ENCODE measurements at regions not wholly inside any gene's neighbourhood (a gene's known extent, or its start where the extent isn't known, plus 50 kb on each side); places are given as distances from the start of the nearest gene placed in this dataset.

DNA sequence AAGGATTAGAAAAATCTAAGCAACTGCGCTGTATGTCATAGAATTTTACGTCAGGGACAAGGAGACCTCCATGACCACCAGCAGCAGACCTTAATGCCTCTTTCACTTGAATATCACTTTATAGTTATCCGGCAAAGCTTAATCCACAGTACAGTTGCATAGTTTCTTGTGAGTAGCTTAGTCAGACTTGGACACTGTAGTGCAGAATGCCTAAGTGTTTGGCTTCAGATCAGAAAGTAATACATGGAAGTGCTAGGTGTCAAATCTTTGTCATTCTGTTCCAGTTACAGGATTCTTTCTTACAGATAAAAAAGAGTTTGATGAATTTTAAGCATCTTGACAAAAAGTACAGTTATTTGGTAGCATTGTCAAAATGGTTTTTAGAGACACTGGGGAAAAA, 239.9 kb upstream of the PAPPA start:
- H3K9ac ChIP-seq (ENCODE audit: low read depth, low read length): no peak overlapping the region
- no peak overlapping the region for H3K27ac ChIP-seq (ENCODE audit: low read depth, low read length)
- no peaks in the 10 kb centered on the region for H3K27me3 ChIP-seq (ENCODE audit: control insufficient read depth, insufficient read depth, low read length)
- no peaks in the 10 kb centered on the region for H3K36me3 ChIP-seq (ENCODE audit: control insufficient read depth, insufficient read depth, low read length)
- H3K4me3 ChIP-seq (ENCODE audit: low read depth, low read length): no peak overlapping the region
- H3K9me3 ChIP-seq (ENCODE audit: control insufficient read depth, insufficient read depth, low read length): no peaks in the 10 kb centered on the region
- H3K4me1 ChIP-seq (ENCODE audit: control insufficient read depth, insufficient read depth, low read length): 0 out of 2 replicates have a peak, but pooled peaks cover 6% of the 10 kb centered on the region

GRCh38 chr9:115914291-115914690, 239.3 kb upstream of the PAPPA start:
- Histone ChIP-seq H3K36me3 (ENCODE audit: control insufficient read depth, insufficient read depth, low read length) (no peaks in the 10 kb centered on the region), H3K27me3 (ENCODE audit: control insufficient read depth, insufficient read depth, low read length) (no peaks in the 10 kb centered on the region), H3K4me3 (ENCODE audit: low read depth, low read length) (no peak overlapping the region), H3K27ac (ENCODE audit: low read depth, low read length) (no peak overlapping the region), H3K9ac (ENCODE audit: low read depth, low read length) (no peak overlapping the region), H3K4me1 (ENCODE audit: control insufficient read depth, insufficient read depth, low read length) (0 out of 2 replicates have a peak, but pooled peaks cover 6% of the 10 kb centered on the region), H3K9me3 (ENCODE audit: control insufficient read depth, insufficient read depth, low read length) (no peaks in the 10 kb centered on the region)

- Histone ChIP-seq H3K27me3 (ENCODE audit: control insufficient read depth, insufficient read depth, low read length) (no peaks in the 10 kb centered on the region), H3K9ac (ENCODE audit: low read depth, low read length) (no peak overlapping the region), H3K9me3 (ENCODE audit: control insufficient read depth, insufficient read depth, low read length) (no peaks in the 10 kb centered on the region), H3K36me3 (ENCODE audit: control insufficient read depth, insufficient read depth, low read length) (no peaks in the 10 kb centered on the region), H3K4me1 (ENCODE audit: control insufficient read depth, insufficient read depth, low read length) (no peaks in the 10 kb centered on the region), H3K4me3 (ENCODE audit: low read depth, low read length) (no peak overlapping the region), H3K27ac (ENCODE audit: low read depth, low read length) (no peak overlapping the region)
Observed at GRCh38 chr9:115921301-115921700, 232.3 kb upstream of the PAPPA start.

GRCh38 chr9:115922444-115922843, 231.1 kb upstream of the PAPPA start:
- Histone ChIP-seq H3K9me3 (ENCODE audit: control insufficient read depth, insufficient read depth, low read length) (no peaks in the 10 kb centered on the region), H3K27ac (ENCODE audit: low read depth, low read length) (no peak overlapping the region), H3K36me3 (ENCODE audit: control insufficient read depth, insufficient read depth, low read length) (no peaks in the 10 kb centered on the region), H3K4me1 (ENCODE audit: control insufficient read depth, insufficient read depth, low read length) (no peaks in the 10 kb centered on the region), H3K27me3 (ENCODE audit: control insufficient read depth, insufficient read depth, low read length) (no peaks in the 10 kb centered on the region), H3K4me3 (ENCODE audit: low read depth, low read length) (no peak overlapping the region), H3K9ac (ENCODE audit: low read depth, low read length) (no peak overlapping the region)

DNA sequence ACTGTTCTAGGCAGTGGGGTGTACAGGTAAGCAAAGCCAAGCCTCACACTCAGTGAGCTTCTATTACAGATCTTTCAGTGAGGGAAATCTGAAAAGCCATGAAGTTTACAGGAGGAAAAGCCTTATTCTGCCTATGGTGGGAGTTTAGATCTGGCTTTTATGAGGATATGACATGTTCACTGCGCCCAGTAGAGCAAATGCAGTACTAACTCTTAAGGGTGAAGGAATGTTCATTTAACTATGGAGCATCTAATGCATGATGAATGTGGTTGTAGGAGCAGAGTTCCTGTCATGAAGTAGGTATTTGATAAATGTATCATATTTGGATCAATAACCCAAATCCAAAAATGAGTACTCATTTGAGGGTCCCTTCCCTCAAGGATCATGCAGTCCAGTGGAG, 230.2 kb upstream of the PAPPA start:
- no peaks in the 10 kb centered on the region for H3K9me3 ChIP-seq (ENCODE audit: control insufficient read depth, insufficient read depth, low read length)
- H3K4me1 ChIP-seq (ENCODE audit: control insufficient read depth, insufficient read depth, low read length): no peaks in the 10 kb centered on the region
- H3K9ac ChIP-seq (ENCODE audit: low read depth, low read length): no peak overlapping the region
- no peak overlapping the region for H3K4me3 ChIP-seq (ENCODE audit: low read depth, low read length)
- no peak overlapping the region for H3K27ac ChIP-seq (ENCODE audit: low read depth, low read length)
- no peaks in the 10 kb centered on the region for H3K27me3 ChIP-seq (ENCODE audit: control insufficient read depth, insufficient read depth, low read length)
- H3K36me3 ChIP-seq (ENCODE audit: control insufficient read depth, insufficient read depth, low read length): no peaks in the 10 kb centered on the region

DNA sequence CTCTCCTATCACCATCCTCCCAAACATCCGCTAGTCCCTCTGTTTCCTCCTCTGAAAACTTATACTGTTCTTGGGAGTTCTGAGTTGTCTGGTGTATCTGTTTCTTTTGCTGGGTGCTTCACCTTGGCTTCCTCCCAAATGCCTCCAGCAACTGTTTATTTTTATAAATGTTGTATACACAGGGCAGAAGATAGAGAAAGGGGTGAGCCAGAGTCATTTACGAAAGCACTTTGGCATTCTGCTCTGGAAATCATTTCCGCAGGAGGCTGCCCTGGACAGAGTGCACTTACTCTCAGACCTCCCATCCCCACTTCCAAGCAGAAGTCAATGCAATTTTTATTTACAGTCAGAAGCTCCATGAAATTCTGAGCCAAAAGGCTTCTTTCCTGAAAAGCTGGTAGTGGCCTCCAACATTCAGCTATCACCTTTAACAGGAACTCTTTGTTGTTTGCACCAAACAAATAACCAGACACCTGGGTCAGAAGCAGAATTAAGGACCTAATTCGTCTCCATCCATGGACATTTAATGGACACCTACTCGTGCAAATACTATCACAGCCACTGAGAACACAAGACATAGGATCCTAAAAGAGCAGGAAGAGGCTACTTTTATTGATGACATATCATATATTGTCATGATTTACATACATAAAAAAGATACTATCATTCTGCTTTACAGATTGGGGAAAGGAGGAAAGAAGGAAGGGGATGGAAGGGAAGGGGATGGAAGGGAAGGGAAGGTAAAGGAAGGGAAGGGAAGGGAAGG, 229.5 kb upstream of the PAPPA start:
- no peaks in the 10 kb centered on the region for H3K9me3 ChIP-seq (ENCODE audit: control insufficient read depth, insufficient read depth, low read length)
- H3K9ac ChIP-seq (ENCODE audit: low read depth, low read length): no peak overlapping the region
- no peaks in the 10 kb centered on the region for H3K27me3 ChIP-seq (ENCODE audit: control insufficient read depth, insufficient read depth, low read length)
- no peak overlapping the region for H3K27ac ChIP-seq (ENCODE audit: low read depth, low read length)
- H3K4me1 ChIP-seq (ENCODE audit: control insufficient read depth, insufficient read depth, low read length): no peaks in the 10 kb centered on the region
- no peak overlapping the region for H3K4me3 ChIP-seq (ENCODE audit: low read depth, low read length)
- no peaks in the 10 kb centered on the region for H3K36me3 ChIP-seq (ENCODE audit: control insufficient read depth, insufficient read depth, low read length)

DNA sequence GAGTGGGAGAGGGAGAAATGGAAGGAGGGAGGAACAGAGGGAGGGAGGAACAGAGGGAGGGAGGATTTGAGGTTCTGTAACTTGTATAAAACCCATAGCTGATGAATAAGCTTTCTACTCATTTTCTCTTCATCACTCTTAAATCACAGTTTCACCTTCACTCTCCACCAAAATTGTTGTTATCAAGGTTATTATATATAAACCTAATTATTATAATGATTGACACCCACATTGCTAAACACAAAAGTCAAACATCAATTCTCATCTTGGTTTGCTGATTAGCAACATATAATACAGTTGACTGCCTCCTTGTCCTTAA, 229.0 kb upstream of the PAPPA start:
- Histone ChIP-seq H3K9me3 (ENCODE audit: control insufficient read depth, insufficient read depth, low read length) (no peaks in the 10 kb centered on the region), H3K27ac (ENCODE audit: low read depth, low read length) (no peak overlapping the region), H3K4me1 (ENCODE audit: control insufficient read depth, insufficient read depth, low read length) (no peaks in the 10 kb centered on the region), H3K4me3 (ENCODE audit: low read depth, low read length) (no peak overlapping the region), H3K27me3 (ENCODE audit: control insufficient read depth, insufficient read depth, low read length) (no peaks in the 10 kb centered on the region), H3K9ac (ENCODE audit: low read depth, low read length) (no peak overlapping the region), H3K36me3 (ENCODE audit: control insufficient read depth, insufficient read depth, low read length) (no peaks in the 10 kb centered on the region)

- Histone ChIP-seq H3K9me3 (ENCODE audit: control insufficient read depth, insufficient read depth, low read length) (no peaks in the 10 kb centered on the region), H3K27me3 (ENCODE audit: control insufficient read depth, insufficient read depth, low read length) (no peaks in the 10 kb centered on the region), H3K27ac (ENCODE audit: low read depth, low read length) (no peak overlapping the region), H3K9ac (ENCODE audit: low read depth, low read length) (no peak overlapping the region), H3K36me3 (ENCODE audit: control insufficient read depth, insufficient read depth, low read length) (no peaks in the 10 kb centered on the region), H3K4me1 (ENCODE audit: control insufficient read depth, insufficient read depth, low read length) (0 out of 2 replicates have a peak, but pooled peaks cover 2% of the 10 kb centered on the region), H3K4me3 (ENCODE audit: low read depth, low read length) (no peak overlapping the region)
Observed at GRCh38 chr9:115925424-115925823, 228.2 kb upstream of the PAPPA start.

GRCh38 chr9:115930472-115930871, 223.1 kb upstream of the PAPPA start:
- Histone ChIP-seq H3K9me3 (ENCODE audit: control insufficient read depth, insufficient read depth, low read length) (no peaks in the 10 kb centered on the region), H3K4me3 (ENCODE audit: low read depth, low read length) (no peak overlapping the region), H3K27me3 (ENCODE audit: control insufficient read depth, insufficient read depth, low read length) (no peaks in the 10 kb centered on the region), H3K36me3 (ENCODE audit: control insufficient read depth, insufficient read depth, low read length) (no peaks in the 10 kb centered on the region), H3K27ac (ENCODE audit: low read depth, low read length) (no peak overlapping the region), H3K9ac (ENCODE audit: low read depth, low read length) (no peak overlapping the region), H3K4me1 (ENCODE audit: control insufficient read depth, insufficient read depth, low read length) (0 out of 2 replicates have a peak, but pooled peaks cover 3% of the 10 kb centered on the region)

DNA sequence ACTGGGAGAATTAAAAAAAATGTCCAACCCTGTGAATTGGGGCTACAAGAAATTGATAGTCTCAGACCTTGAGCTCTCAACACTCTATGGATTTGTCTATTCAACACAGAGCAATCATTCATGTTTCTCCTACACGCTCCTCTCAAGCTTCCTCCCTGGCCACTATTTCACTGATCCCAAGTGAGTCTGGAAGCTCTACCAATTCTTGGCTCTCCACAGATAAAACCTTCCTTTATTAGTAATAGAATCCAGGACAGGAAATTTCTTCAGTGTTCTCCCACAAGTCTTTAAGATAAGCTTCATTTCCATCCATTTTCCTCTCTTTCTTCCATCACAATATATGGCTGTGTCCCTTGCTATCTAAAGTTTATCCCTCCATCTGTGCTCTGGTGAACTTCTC, 215.1 kb upstream of the PAPPA start:
- Histone ChIP-seq H3K36me3 (ENCODE audit: control insufficient read depth, insufficient read depth, low read length) (no peaks in the 10 kb centered on the region), H3K27me3 (ENCODE audit: control insufficient read depth, insufficient read depth, low read length) (no peaks in the 10 kb centered on the region), H3K4me3 (ENCODE audit: low read depth, low read length) (no peak overlapping the region), H3K27ac (ENCODE audit: low read depth, low read length) (no peak overlapping the region), H3K4me1 (ENCODE audit: control insufficient read depth, insufficient read depth, low read length) (no peaks in the 10 kb centered on the region), H3K9ac (ENCODE audit: low read depth, low read length) (no peak overlapping the region), H3K9me3 (ENCODE audit: control insufficient read depth, insufficient read depth, low read length) (no peaks in the 10 kb centered on the region)

- Histone ChIP-seq H3K4me1 (ENCODE audit: control insufficient read depth, insufficient read depth, low read length) (peaks cover 2% of the 10 kb centered on the region; the same call in 1 of the 2 replicates), H3K36me3 (ENCODE audit: control insufficient read depth, insufficient read depth, low read length) (no peaks in the 10 kb centered on the region), H3K9me3 (ENCODE audit: control insufficient read depth, insufficient read depth, low read length) (no peaks in the 10 kb centered on the region), H3K4me3 (ENCODE audit: low read depth, low read length) (no peak overlapping the region), H3K9ac (ENCODE audit: low read depth, low read length) (no peak overlapping the region), H3K27ac (ENCODE audit: low read depth, low read length) (no peak overlapping the region), H3K27me3 (ENCODE audit: control insufficient read depth, insufficient read depth, low read length) (no peaks in the 10 kb centered on the region)
Observed at GRCh38 chr9:115939065-115939765, 214.4 kb upstream of the PAPPA start.

Measured in HUES48 (cell line).